Cardiac muscle cell (in vitro differentiated cells and primary cell): ENCODE measurements at regions not wholly inside any gene's neighbourhood (a gene's known extent, or its start where the extent isn't known, plus 50 kb on each side); places are given as distances from the start of the nearest gene placed in this dataset.
A peak's percentile ranks its signal among the peaks of the same experiment; 100 is the strongest.

ENCODE experiments used
- DNase-seq, 2 donors: peaks; one replicate each; pipeline versions ENCODE4 v3.0.0 to v3.0.0-alpha.2; 2010 to 2017; ENCODE audit warnings: low read depth in 1 of 2, low spot score in 1 of 2
- H3K27ac ChIP-seq: fragments of 200-600 bp; sonication (generic); 2 replicates; pipeline ENCODE4 v1.5.1; 2016
- H3K27me3 ChIP-seq: fragments of 200-600 bp; sonication (generic); 2 replicates; pipeline ENCODE4 v1.6.0; 2016; ENCODE audit warnings: control low read depth
- H3K36me3 ChIP-seq: fragments of 200-600 bp; sonication (generic); 2 replicates; pipeline ENCODE4 v1.5.1; 2016; ENCODE audit warnings: control low read depth
- H3K4me1 ChIP-seq: fragments of 200-600 bp; sonication (generic); 2 replicates; pipeline ENCODE4 v1.8.1; 2017; ENCODE audit warnings: low read depth, mild to moderate bottlenecking, mixed run types
- H3K4me3 ChIP-seq: fragments of 200-600 bp; sonication (generic); 2 replicates; pipeline ENCODE4 v1.5.1; 2016; ENCODE audit warnings: mild to moderate bottlenecking
- H3K9me3 ChIP-seq: fragments of 200-600 bp; sonication (generic); 2 replicates; pipeline ENCODE4 v1.5.1; 2017; ENCODE audit warnings: low read depth, mild to moderate bottlenecking, control low read depth
- CTCF ChIP-seq: IDR thresholded peaks from 2 replicates; pipeline ENCODE4 v1.5.1; 2012; ENCODE audit warnings: low read depth, mild to moderate bottlenecking, low read length

- no peak for TF ChIP-seq CTCF
- DNase-seq = peak in 1 of 2 donors; percentile 13
- H3K27ac ChIP-seq = no peak overlapping the region
- H3K36me3 ChIP-seq = no peaks in the 10 kb centered on the region
- H3K9me3 ChIP-seq = no peaks in the 10 kb centered on the region
- no peaks in the 10 kb centered on the region for H3K27me3 ChIP-seq
- H3K4me3 ChIP-seq = no peak overlapping the region
- no peaks in the 10 kb centered on the region for H3K4me1 ChIP-seq
These were observed 575.1 kb downstream of the SLITRK6 start for GRCh38 chr13:85223883-85224656.

- H3K4me3 ChIP-seq = no peak overlapping the region
- DNase-seq = no peak
- no peaks in the 10 kb centered on the region for H3K27me3 ChIP-seq
- no peak overlapping the region for H3K27ac ChIP-seq
- H3K4me1 ChIP-seq = no peaks in the 10 kb centered on the region
- no peaks in the 10 kb centered on the region for H3K36me3 ChIP-seq
- H3K9me3 ChIP-seq = no peaks in the 10 kb centered on the region
- TF ChIP-seq CTCF = no peak
These were observed 582.6 kb downstream of the SLITRK6 start for GRCh38 chr13:85216576-85216975.

- Histone ChIP-seq H3K36me3 (no peaks in the 10 kb centered on the region), H3K9me3 (no peaks in the 10 kb centered on the region), H3K4me1 (no peaks in the 10 kb centered on the region), H3K27me3 (no peaks in the 10 kb centered on the region), H3K27ac (no peak overlapping the region), H3K4me3 (no peak overlapping the region)
- no peak for DNase-seq
- no peak for TF ChIP-seq CTCF
These were observed 586.5 kb downstream of the SLITRK6 start for GRCh38 chr13:85212692-85213091.

GRCh38 chr13:85204668-85205344, 594.4 kb downstream of the SLITRK6 start:
- Histone ChIP-seq H3K27ac (no peak overlapping the region), H3K9me3 (no peaks in the 10 kb centered on the region), H3K36me3 (no peaks in the 10 kb centered on the region), H3K4me1 (no peaks in the 10 kb centered on the region), H3K27me3 (no peaks in the 10 kb centered on the region), H3K4me3 (no peak overlapping the region)
- TF ChIP-seq CTCF = no peak
- DNase-seq = no peak

GRCh38 chr13:85197431-85197830, 601.8 kb downstream of the SLITRK6 start:
- DNase-seq = peak in 1 of 2 donors; percentile 36
- no peak overlapping the region for H3K4me3 ChIP-seq

More at GRCh38 chr13:85197431-85197830, 601.8 kb downstream of the SLITRK6 start:
- Histone ChIP-seq H3K36me3 (no peaks in the 10 kb centered on the region), H3K9me3 (no peaks in the 10 kb centered on the region), H3K4me1 (no peaks in the 10 kb centered on the region), H3K27me3 (no peaks in the 10 kb centered on the region), H3K27ac (no peak overlapping the region)
- no peak for TF ChIP-seq CTCF
